Activated CD8-positive, alpha-beta T cell treated with anti-CD3 and anti-CD28 coated beads for 36 hours (primary cell): ENCODE measurements at regions not wholly inside any gene's neighbourhood (a gene's known extent, or its start where the extent isn't known, plus 50 kb on each side); places are given as distances from the start of the nearest gene placed in this dataset.

Source experiments
- ATAC-seq: fragments of 200-7000 bp; cut with Tn5 transposase; one replicate; pipeline ENCODE4 v1.10.0; 2021; ENCODE audit warnings: mild to moderate bottlenecking, moderate library complexity
- CTCF ChIA-PET: fragments of 350-600 bp; sonication (Branson Sonifier 250); formaldehyde crosslinking; loops from one replicate; lab custom pipeline; 2021; ENCODE audit warnings: antibody characterized with exemption; lab: Charles Lee
- POLR2A ChIA-PET: fragments of 350-600 bp; sonication (Branson Sonifier 250); formaldehyde crosslinking; loops from one replicate; lab custom pipeline; 2021; ENCODE audit warnings: antibody characterized with exemption; lab: Charles Lee
- DNase-seq: peaks from one replicate; pipeline ENCODE4 v3.0.0-alpha.2; 2020
- H3K27ac Mint-ChIP-seq: one replicate; pipeline ENCODE4 v1.8.0; 2021; ENCODE audit warnings: mild to moderate bottlenecking, mixed read lengths
- H3K27me3 Mint-ChIP-seq: one replicate; pipeline ENCODE4 v1.8.0; 2021; ENCODE audit warnings: mixed read lengths
- H3K36me3 Mint-ChIP-seq: one replicate; pipeline ENCODE4 v1.8.0; 2021; ENCODE audit warnings: low read depth, mixed read lengths
- H3K4me1 Mint-ChIP-seq: one replicate; pipeline ENCODE4 v1.8.0; 2021; ENCODE audit warnings: low read depth, mixed read lengths
- H3K4me3 Mint-ChIP-seq: one replicate; pipeline ENCODE4 v1.8.0; 2021; ENCODE audit warnings: mild to moderate bottlenecking, moderate library complexity, mixed read lengths
- H3K9me3 Mint-ChIP-seq: one replicate; pipeline ENCODE4 v1.8.0; 2021; ENCODE audit warnings: mixed read lengths
- intact Hi-C: fragments of 100-400 bp; cut with micrococcal nuclease; formaldehyde crosslinking; loops from one replicate; pipeline ENCODE4 v1.10.0; 2022
- TF ChIP-seq, protein P1 (sequence below): fragments of 200-600 bp; IDR thresholded peaks from one replicate; pipeline ENCODE4 v1.8.0; 2022; ENCODE audit warnings: antibody characterized with exemption, mild to moderate bottlenecking

DNA sequence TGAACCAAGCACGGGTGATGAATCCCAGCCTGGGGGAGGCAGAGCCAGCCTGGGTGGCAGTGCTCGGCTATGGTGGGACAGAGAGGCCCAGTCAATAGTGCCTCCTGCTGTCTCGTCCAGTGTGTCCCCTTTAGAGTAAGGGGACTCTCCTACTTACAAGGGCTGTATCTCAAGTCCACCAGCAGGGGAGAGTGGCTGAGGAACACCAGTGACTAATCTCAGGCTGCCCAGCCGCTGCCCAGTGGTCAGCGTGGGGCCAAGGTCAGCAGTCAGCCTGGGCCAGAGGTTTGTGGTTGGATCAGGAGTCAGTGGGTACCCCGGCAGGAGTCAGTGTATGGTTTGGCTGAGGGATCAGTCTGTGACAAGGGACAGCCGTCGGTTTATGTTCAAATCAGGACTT lies 109.2 kb upstream of the RUNX3 start:
- Mint-ChIP-seq H3K36me3 (peaks cover 5% of the 10 kb centered on the region), H3K4me1 (peaks cover 42% of the 10 kb centered on the region), H3K4me3 (no peak overlapping the region), H3K27ac (no peak overlapping the region), H3K9me3 (no peaks in the 10 kb centered on the region), H3K27me3 (no peaks in the 10 kb centered on the region)
- CTCF ChIA-PET, result interaction anchor here (0.8 to 8.6 kb wide), 14 partner anchors 7 to 191 kb away, joined by 4 to 169 read pairs (median 21); partner anchors contain the start of gene RUNX3
- POLR2A ChIA-PET, result interaction anchor here (2.4 to 8.5 kb wide), 2 partner anchors 74 to 82 kb away, joined by 8 to 159 read pairs; no protein-coding TSS in a partner anchor
- DNase-seq (no peak), ATAC-seq (no peak)
- intact Hi-C loops, result loop anchor here (10.0 kb wide), 2 partner anchors 114 to 184 kb away; no protein-coding TSS in a partner anchor
- TF ChIP-seq, protein P1, sequence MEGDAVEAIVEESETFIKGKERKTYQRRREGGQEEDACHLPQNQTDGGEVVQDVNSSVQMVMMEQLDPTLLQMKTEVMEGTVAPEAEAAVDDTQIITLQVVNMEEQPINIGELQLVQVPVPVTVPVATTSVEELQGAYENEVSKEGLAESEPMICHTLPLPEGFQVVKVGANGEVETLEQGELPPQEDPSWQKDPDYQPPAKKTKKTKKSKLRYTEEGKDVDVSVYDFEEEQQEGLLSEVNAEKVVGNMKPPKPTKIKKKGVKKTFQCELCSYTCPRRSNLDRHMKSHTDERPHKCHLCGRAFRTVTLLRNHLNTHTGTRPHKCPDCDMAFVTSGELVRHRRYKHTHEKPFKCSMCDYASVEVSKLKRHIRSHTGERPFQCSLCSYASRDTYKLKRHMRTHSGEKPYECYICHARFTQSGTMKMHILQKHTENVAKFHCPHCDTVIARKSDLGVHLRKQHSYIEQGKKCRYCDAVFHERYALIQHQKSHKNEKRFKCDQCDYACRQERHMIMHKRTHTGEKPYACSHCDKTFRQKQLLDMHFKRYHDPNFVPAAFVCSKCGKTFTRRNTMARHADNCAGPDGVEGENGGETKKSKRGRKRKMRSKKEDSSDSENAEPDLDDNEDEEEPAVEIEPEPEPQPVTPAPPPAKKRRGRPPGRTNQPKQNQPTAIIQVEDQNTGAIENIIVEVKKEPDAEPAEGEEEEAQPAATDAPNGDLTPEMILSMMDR, result no peak

DNA sequence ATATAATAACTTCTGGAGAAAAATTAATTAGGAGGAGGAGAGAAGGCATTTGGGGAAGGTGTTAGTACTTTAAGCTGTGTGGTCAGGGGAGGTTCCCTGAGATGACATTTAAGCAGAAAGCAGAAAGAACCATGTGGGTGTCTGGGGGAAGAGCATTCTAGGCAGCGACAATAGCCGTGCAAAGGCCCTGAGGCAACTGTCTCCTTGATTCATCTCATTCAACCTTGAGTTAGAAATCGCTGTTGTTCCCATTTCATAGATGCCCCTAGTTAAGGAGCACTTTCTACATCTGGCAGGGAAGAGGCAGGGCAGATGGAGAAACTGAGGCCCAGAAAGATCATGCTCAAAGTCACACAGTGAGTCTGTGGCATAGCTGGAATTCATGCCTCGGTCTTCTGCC lies 108.6 kb upstream of the RUNX3 start:
- ATAC-seq (no peak), DNase-seq (no peak)
- Mint-ChIP-seq H3K36me3 (peaks cover 5% of the 10 kb centered on the region), H3K9me3 (no peaks in the 10 kb centered on the region), H3K4me1 (peaks cover 46% of the 10 kb centered on the region), H3K27me3 (no peaks in the 10 kb centered on the region), H3K27ac (peak overlapping the region; percentile 6), H3K4me3 (no peak overlapping the region)
- intact Hi-C loops, result loop anchor here (10.0 kb wide), 2 partner anchors 114 to 184 kb away; no protein-coding TSS in a partner anchor
- POLR2A ChIA-PET, result interaction anchor here (0.8 to 8.5 kb wide), 5 partner anchors 8 to 81 kb away, joined by 3 to 159 read pairs (median 6); no protein-coding TSS in a partner anchor
- TF ChIP-seq, protein P1, result no peak
- CTCF ChIA-PET, result interaction anchor here (0.8 to 8.6 kb wide), 23 partner anchors 8 to 190 kb away, joined by 4 to 169 read pairs (median 22); partner anchors contain the start of gene RUNX3

DNA sequence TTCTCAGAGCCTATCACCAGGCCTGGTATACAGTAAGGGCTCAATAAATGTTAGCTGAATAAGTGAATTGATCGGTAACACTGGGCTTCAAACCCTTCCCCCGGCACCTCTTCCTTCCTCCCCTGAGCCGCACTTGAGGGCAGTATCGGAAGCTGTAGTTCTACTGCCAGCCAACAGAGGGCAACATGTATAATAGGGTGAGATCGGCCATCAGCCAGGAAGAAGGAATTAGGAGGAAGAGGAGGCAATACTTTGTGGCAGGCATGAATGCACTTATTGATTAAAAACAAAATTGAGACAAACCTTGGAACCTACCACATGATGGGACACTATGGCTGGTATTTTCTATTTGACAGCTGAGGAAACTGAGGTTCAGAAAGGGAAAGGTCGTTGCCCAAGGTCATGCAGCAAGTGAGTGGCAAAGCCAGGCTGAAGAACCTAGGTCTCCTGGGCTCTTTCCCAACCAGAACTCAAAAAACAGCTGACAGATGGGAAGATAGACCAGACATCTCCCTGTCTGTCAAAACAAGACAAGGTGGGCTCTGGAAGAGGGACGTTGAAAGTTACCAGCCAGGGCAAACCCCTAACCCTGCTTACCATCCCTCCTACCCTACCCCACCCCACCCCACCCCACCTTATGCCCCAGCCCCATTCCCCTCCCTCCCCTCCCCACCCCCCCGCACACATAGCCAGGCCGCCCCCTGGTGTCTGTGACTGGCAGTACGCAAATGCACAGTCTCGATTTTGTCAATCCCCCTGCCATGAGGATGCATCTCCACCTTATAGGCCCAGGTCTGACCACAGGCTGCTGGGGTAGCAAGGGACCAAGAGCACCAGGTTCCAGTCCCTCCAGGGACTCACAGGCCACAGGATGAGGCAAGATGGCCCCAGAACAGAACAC lies 107.3 kb upstream of the RUNX3 start:
- POLR2A ChIA-PET, result interaction anchor here (0.6 to 8.5 kb wide), 28 partner anchors 9 to 115 kb away, joined by 3 to 159 read pairs (median 4); partner anchors contain the start of gene RUNX3
- Mint-ChIP-seq H3K9me3 (no peaks in the 10 kb centered on the region), H3K4me1 (peaks cover 59% of the 10 kb centered on the region), H3K36me3 (peaks cover 5% of the 10 kb centered on the region), H3K4me3 (peak overlapping the region; percentile 22), H3K27me3 (no peaks in the 10 kb centered on the region), H3K27ac (peak overlapping the region; percentile 65)
- CTCF ChIA-PET, result interaction anchor here (0.7 to 8.6 kb wide), 48 partner anchors 8 to 193 kb away, joined by 3 to 169 read pairs (median 6); partner anchors contain the start of gene RUNX3
- DNase-seq (peak; percentile 72), ATAC-seq (peak; percentile 45)
- intact Hi-C loops, result loop anchor here (10.0 kb wide), 2 partner anchors 113 to 183 kb away; no protein-coding TSS in a partner anchor
- TF ChIP-seq, protein P1, result peak; percentile 85

DNA sequence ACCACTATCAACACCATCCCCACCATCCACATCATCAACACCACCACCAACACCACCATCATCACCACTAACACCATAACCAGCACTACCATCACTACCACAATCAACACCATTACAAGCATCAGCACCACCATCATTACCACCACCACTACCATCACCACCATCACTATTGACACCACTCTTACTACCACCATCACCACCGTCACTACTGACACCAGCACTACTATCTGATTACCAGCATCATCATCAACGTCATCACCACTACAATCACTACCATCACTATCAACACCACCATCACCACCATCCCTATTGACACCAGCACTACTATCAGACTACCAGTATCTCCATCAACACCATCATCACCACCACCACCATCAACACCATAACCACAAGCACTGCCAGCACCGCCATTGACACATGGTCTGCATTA lies 106.1 kb upstream of the RUNX3 start:
- H3K27me3 Mint-ChIP-seq, result no peaks in the 10 kb centered on the region
- DNase-seq, result peak; percentile 35
- peaks cover 64% of the 10 kb centered on the region for H3K4me1 Mint-ChIP-seq
- H3K27ac Mint-ChIP-seq, result no peak overlapping the region
- no peak overlapping the region for H3K4me3 Mint-ChIP-seq
- ChIA-PET CTCF (interaction anchor here (0.6 to 8.6 kb wide), 32 partner anchors 7 to 488 kb away, joined by 3 to 169 read pairs (median 18); partner anchors contain the start of gene RUNX3), POLR2A (interaction anchor here (0.5 to 8.5 kb wide), 13 partner anchors 10 to 113 kb away, joined by 3 to 159 read pairs (median 5); partner anchors contain the start of gene RUNX3)
- H3K9me3 Mint-ChIP-seq, result no peaks in the 10 kb centered on the region
- TF ChIP-seq, protein P1, result no peak
- no peak for ATAC-seq
- peaks cover 5% of the 10 kb centered on the region for H3K36me3 Mint-ChIP-seq
- intact Hi-C loops, result loop anchor here (10.0 kb wide), 2 partner anchors 111 to 181 kb away; no protein-coding TSS in a partner anchor
